Femur (tissue), 1 donor: ENCODE measurements at regions not wholly inside any gene's neighbourhood (a gene's known extent, or its start where the extent isn't known, plus 50 kb on each side); places are given as distances from the start of the nearest gene placed in this dataset.
"Not testable (repeated sequence)": the region's sequence is repeated elsewhere in the genome, so short reads cannot be mapped to it uniquely, and the experiment has no call there.

Experiments used
- DNase-seq: peaks from one replicate; pipeline ENCODE4 v3.0.0-alpha.2; 2017

DNA sequence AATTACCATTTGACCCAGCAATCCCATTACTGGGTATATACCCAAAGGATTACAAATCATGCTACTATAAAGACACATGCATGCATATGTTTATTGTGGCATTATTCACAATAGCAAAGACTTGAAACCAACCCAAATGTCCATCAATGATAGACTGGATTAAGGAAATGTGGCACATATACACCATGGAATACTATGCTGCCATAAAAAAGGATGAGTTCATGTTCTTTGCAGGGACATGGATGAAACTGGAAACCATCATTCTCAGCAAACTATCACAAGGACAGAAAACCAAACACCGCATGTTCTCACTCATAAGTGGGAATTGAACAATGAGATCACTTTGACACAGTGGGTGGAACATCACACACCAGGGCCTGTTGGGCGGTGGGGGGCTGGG lies 83.9 kb upstream of the MAP3K1 start:
- not testable (repeated sequence) for DNase-seq

DNA sequence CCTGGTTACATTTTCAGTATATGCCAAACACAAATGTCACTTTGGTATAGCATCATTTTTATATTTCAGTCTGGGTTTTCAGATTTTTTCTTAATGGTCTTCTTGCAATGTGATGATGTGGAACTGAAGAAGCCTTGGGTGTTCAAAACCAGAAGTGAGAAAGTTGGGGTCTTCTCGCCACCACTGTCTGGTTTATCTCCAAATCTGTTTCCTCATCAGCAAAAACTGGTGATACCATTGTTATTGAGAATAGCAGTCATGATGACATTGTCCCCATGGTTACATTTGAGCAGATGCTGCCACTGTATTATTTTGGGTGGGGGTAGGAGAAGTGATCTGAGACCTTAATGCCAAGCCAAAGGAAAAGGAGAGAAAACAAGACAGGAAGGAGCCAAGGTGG lies 85.9 kb upstream of the MAP3K1 start:
- DNase-seq: no peak

DNA sequence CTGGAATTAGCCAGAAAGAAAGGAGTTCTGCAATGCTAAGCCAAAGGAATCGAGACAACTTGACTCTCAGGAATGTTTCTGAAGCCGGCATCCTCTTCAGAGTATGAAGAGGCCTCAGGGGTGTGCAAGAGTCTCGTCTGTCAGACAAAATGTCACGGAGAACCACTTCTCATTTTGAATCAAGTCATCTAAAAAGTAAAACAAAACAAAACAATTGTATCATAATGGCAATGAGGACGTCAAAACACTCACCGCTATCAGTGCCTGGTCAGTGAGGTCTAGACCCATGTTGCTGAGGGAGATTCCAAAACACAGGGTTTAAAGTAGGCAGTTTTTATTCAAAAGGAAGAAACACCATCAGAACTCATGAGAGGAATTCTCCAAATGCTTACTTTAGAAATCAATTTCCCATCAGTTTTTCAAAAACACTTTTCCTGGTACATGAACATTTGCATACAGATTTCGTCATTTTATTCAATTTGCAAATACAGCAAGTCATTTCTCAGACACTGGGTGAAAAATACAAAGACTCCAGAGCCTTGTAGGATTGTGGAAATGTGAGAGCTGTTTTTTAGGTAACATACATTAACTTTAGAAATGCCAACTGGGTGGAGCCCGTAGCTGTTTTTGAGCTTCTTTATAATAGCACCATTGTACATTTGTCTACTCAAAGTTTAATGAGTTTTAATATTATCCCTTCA lies 89.5 kb upstream of the MAP3K1 start:
- no peak for DNase-seq

DNA sequence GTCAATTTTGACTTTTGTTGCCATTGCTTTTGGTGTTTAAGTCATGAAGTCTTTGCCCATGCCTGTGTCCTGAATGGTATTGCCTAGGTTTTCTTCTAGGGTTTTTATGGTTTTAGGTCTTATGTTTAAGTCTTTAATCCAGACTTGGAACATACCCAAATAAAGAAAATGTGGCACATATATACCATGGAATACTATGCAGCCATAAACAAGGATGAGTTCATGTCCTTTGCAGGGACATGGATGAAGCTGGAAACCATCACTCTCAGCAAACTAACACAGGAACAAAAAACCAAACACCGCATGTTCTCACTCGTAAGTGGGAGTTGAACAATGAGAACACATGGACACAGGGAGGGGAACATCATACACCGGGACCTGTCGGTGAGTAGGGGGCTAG lies 90.5 kb upstream of the MAP3K1 start:
- DNase-seq: not testable (repeated sequence)

DNA sequence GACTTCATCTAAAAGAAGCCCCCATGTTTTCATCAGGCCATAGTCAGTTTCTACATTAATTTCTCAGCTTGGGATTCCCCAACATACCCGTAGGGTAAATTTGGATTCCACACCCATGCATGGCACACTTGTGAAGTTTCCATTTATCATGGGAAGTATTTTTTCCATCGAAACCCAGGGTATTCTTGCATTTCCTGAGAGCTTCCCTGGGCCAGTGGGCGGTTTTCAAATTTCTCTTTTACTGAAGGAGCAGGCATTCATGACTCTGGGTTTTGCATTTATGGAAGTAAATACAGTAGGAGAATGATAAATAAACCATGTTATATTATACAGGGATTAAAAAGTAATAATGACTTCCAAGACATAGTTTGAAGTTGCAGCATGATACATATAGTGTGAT lies 93.0 kb upstream of the MAP3K1 start:
- DNase-seq: no peak

DNA sequence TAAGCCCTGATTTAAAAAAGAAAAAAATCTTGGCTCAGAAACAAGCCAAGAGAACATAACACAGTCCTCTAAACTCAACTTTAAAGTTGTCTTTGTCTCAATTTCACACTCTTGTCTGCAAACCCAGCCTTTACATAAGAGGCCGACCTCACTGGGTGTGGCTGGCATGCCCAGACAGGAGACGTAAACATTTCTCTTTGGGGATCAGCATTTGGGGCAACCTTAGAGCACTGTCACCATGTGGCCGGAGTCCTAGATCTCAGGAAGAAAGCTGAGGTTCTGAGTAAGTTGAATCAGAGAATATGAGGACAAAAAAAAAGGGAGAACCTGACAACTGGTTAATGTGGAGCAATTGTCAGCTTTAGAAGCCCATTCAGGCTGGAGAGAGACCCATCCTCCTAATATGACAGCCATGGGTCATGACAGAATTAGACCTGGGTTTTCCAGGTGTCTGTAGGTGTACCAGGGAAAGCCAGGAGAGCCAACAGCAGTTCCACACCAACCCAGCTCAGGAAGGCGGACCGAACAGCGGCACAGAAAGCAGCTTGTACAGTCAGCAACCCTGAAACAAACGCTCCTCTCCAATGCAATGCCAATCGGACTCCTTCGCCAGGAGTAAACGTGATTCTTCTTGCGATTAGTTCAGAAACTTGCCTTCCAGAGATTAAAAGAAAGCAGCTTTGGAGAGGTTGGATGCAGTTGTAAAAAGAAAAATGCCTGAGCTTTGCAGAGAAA lies 97.9 kb upstream of the MAP3K1 start:
- no peak for DNase-seq

DNA sequence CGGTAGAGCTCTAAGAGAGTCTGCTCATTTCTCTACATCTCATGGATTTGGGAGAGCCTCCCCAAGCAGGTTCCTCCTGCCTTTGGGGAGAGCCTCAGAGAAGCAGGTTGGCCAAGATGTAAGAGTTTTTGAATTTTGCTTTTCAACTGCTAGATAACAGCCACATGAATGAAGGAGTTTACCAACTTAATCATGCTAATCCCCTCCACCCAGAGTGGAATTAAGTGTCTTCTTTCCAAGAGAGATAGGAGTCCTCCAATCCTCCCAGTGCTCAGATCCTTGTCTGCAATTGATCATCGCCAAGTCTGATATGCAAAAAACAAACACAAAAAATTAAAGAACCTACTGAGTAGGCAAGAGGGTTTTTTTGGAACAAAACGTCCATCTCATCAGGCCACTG lies 99.4 kb upstream of the MAP3K1 start:
- DNase-seq: no peak

DNA sequence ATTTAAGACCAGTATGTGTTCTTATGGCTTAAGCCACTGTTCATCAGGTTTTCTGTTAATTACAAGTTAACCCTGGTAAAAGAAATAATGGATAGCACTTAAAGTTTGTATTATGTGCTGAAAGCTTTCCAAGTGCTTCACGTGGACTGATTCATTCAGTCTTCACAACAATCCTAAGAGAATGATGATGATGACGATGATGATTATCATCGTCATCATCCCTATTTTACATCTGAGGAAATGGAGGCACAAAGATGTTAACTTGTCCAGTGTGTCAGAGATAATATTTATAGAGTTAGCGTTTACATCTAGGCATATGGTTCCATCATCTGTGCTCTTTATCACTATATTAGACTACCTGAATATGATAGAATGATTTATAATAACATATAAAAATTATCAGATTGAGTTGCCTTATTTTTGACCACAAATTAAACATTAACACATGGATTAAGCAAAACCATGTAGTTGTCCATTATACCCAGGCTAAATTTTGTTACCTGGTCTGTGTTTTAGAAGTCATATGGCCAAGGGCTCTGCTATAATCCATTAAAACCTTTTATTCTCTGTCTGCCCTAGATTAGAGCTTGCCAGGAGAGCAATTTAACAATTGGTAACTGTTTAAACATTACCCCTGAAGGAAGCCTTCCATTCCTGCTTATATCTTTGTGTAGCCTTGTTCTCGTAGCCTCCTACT lies 102.3 kb upstream of the MAP3K1 start:
- no peak for DNase-seq

DNA sequence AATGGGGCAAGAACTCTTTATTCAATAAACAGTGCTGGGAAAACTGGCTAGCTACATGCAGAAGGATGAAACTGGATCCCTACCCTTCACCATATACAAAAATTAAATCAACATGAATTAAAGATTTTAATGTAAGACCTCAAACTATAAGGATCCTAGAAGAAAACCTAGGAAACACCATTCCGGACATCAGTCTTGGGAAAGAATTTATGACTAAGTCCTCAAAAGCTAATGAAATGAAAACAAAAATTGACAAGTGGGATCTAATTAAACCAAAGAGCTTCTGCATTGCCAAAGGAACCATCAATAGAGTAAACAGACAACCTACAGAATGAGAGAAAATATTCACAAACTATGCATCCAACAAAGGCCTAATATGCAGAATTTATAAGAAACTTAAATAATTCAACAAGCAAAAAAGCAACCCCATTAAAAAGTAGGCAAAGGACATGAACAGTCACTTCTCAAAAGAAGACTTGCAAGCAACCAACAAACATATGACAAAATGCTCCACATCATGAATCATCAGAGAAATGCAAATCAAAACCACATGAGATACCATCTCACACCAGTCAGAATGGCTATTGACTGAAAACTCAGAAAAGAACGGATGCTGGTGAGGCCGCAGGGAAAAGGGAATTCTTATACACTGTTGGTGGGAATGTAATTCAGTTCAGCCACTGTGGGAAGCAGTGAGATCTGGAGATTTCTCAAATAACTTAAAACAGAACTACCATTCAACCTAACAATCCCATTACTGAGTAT lies 104.3 kb upstream of the MAP3K1 start:
- DNase-seq: no peak

DNA sequence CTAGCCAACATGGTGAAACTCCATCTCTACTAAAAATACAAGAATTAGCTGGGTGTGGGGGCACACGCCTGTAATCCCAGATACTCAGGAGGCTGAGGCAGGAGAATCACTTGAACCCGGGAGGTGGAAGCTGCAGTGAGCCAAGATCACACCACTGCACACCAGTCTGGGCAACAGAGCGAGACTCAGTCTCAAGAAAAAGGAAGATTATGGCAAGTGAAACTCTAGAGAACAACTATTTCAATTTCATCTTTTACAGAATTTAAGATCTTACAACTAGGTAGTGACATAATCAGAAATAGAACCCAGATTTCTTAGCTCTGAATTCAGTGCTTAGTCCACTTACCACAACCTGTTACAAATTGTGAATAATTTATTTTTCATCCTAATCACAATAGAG lies 108.8 kb upstream of the MAP3K1 start:
- DNase-seq: no peak

DNA sequence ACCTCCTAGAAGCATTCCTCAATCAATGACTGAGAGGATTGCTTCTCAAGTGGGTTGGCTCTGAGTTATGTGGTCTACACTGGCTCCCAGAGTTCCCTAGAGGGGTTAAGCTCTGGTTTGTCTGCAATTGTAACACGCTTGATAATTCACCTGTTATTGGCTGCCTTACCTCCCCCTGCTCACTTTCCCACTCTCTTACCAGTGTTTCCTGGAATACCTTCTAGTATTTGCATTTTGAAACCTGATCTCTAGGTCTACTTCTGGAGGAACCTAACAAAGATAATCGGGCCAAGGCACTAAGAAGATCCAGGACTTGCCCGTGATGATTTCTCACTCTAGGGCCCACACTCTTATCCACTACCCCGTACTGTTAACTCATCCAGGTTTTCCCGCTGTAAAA lies 110.1 kb upstream of the MAP3K1 start:
- DNase-seq: no peak

DNA sequence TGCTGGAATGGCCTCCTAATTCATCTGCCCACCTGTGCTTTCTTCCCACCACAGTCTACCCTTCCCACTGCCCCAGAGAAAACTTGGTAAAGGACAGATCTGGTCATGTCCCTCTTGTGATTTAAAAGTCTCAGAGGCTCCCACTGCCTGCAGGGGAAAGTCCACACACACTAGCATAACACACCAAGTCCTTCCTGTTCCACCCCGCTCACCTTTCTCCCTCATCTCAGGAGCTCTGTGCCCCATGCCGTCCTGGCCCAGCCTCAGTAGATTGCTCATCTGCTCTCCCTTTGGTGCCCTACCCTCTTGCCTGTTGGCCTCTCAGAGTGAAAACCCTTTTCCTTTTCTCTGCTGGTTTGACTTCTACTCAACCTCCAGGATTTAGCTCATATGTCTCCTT lies 111.4 kb upstream of the MAP3K1 start:
- no peak for DNase-seq

DNA sequence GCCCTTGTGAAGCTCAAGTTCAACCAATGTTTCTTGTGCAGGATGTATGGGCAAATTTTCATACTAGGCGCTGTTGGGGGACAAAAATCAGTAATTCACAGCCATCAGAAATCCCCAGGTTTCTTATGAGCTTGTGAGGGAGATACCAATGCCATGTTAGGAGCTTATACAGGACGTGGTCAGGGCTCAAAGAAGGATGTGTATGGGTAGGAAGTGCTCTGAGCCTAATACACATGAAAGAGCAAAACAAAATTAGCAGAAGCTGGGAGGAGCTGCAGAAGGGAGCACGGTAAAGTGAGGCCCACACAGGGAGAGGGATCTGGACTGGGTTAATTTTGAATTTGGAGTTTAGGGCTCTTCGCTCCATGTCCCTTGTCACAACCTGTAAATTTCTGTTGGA lies 114.6 kb upstream of the MAP3K1 start:
- DNase-seq: no peak

DNA sequence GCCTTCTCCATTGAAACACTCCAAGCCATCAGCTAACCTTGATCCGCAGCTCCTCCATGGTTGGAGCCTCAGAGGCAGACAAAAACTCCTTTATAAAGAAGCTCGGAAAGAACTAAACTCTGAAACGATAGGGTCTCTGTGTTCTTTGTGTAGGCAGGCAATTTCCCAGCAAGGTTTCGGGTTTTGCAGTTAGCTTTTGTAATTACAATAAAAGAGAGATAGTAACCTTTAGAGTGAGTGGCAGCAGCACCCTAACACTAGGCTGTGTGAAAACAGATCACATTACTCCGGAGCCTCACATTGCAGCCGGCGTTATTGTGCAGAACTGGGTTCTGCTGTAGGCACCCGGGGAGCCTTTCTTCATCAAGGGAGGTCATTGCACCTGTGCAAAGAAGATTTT lies 115.8 kb upstream of the MAP3K1 start:
- no peak for DNase-seq

DNA sequence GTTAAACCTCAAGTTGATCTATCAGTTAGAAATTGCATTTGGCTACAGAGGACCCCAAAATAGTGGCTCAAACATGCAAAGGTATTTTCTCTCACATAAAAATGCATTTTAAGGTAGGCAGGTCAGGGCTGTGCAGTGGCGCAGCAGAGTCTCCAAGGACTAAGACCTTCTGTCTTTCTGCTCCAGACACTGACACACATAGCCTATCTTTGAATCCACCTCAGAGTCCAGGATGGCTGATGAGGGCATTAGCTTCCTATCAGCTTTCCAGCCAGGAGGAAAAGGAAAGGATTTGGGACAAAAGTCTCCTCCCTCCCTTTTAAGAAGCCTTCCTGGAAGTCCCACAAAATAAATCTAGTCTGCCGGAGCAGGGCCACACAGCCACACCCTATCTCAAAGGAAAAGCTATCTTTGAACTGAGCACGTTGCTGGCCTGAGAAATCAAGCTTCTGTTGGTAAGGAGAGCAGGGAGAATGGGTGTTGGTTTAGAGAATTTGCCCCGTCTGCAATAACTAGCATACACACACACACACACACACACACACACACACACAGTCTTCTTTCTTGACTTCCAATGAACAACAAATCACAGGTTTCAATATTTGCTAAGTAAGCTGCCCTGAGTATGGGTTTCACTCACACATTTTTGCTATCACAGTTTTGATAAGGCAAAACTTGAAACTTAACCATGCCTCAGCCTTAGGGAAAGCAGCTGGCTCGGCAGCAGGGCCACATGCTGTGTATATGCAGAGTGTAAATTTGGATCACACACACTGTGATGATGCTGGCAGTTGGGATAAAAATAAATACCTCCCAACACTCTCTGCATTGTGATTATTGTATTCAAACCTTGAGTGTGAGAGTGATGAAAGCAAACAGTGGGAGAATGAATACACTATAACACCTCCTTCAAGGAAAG lies 116.6 kb upstream of the MAP3K1 start:
- DNase-seq: no peak

DNA sequence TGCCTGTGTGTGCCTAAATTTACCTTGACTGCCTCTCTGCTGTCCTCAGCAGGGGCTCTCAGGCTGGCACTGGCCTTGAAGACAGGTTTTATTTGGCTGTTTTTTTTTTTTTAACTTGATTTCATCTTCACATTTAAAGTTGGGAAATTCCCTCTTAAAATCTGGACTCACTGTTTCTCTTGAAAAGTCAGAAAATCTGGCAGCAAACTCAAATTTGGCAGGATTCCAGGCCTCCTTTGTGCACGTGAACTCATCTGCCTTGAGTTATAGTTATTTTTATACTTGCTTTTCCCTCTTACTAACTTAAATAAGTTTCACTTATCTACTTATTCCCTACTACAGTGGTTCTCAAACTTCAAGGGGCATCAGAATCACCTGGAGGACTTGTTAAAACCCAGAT lies 118.4 kb upstream of the MAP3K1 start:
- peak; percentile 62 for DNase-seq

DNA sequence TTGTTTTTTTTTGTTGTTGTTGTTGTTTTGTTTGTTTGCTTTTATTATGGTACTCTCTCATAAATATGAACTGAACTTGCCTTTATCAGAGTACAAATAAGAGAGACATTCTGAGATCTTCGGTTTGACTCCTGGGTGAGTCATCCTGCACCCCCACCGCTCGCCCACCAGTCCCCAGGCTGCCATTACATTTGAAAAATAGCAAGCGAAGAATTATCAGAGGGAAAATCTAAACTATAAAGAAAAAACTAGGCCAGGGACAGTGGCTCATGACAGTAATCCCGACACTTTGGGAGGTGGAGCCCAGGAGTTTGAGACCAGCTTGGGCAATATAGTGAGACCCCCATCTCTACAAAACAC lies 122.1 kb upstream of the MAP3K1 start:
- DNase-seq: no peak

DNA sequence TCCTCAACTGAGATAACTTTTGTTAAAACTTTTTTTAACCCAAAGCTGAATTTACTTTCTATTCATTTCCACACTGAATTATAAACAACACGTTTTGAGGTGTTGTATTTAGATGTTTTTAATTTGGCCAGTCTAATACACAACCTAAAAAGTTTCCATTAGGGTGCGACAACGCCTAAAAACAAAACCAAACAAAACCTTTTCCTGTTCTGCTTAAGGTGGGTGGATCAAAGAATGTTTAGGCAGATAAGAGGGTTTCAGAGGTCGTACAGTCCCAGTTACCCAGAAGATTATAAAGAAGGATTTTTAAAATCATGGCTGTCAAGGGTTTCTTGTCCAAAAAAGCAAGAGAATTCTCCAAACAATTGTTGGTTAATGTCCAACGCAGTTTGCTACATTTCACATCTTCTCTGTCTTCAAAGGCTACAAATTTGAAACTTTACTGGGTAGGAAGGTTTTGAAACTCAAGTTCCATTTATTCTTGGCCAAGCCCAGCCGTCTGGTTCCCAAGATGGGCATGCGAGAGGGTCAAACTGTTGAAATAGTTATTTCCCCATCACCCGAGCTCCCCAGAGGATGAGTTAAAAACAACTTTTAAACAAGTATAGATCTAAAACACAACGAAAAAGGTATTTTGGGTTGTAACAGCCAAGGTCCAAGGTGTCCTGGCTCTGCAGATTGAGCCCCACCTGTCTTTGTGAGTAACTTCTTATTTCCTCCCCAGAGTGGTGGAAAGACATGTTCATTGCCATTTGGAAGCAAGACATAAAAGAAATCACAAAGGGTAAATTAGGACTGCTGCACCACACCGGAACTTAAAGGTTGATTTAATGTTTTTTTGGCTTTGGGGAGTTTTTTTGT lies 122.8 kb upstream of the MAP3K1 start:
- no peak for DNase-seq

DNA sequence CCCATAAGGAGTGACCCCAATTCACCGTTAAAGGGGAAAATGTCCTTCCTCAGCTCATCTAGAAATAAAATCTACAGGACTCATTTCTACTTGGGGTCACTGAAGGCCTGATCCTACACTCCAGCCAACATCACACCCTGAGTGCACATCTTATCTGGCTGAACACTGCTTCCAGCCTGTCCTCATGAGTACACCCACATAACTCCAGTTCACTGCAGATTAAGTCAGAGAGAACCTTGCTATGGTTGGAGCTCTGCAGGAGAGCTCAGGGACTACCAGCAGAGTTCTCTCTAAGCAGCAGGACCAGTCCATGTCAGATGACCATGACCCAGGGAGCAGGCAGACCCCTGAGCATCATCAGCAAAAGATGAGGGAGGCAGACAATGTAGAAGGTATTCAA lies 126.9 kb upstream of the MAP3K1 start:
- no peak for DNase-seq

DNA sequence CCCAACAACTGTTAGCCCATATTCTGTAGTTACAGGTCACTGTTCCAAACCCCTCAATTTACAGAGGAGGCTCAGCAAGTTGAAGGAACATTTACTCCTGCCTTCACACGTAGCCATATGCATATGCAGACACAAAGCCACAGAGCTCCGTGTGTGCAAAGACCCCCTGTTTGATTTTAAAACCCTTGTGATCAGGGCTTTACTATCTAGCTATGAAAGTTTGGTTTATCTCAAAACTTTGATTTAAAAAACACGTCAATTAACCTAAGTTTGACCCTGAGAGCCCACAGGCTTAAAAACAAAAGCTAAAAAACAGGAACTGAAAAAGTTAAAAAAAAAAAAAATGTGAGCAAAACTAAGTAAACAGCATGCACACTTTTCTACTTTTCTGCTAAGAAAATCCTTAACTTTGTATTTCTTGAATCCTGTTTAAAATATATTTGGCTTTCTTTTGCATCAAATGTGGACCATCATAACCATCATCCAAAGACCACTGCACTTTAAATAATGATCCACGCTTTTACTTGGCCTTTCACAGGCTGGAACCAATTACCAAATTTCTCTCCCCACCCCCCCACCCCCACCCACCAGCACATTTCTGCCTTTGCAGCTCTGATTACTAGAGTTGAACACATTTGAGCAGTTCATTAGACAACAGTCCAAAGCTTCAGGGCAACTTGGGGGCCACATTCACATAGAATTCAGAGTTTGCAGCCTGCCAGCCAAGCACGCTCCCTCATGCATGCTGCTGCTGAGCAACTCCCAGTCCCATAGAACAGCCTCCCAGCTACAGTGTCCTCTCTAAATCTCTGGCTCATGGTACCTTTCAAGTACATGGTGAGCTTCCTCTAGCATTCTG lies 128.8 kb upstream of the MAP3K1 start:
- DNase-seq: no peak
